ENCODE measurements at regions not wholly inside any gene's neighbourhood (a gene's known extent, or its start where the extent isn't known, plus 50 kb on each side); places are given as distances from the start of the nearest gene placed in this dataset.

- H3K4me3 ChIP-seq (replicated peaks; ENCODE audit: insufficient read depth, low read length): no peak overlapping the region
- H3K27ac ChIP-seq (replicated peaks): no peak overlapping the region
- TF ChIP-seq POLR2AphosphoS5 (IDR thresholded peaks at IDR 0.05; ENCODE audit: low read depth) (no peak), SPI1 (IDR thresholded peaks at IDR 0.05; ENCODE audit: borderline replicate concordance, low read depth) (no peak), REST (IDR thresholded peaks at IDR 0.05; ENCODE audit: insufficient replicate concordance, low read depth) (no peak), CTCF (IDR thresholded peaks at IDR 0.05; ENCODE audit: insufficient read depth, low read length) (no peak), GABPA (IDR thresholded peaks at IDR 0.05; ENCODE audit: low read depth) (no peak)
- no peaks in the 10 kb centered on the region for H3K27me3 ChIP-seq (ENCODE audit: insufficient read depth, poor library complexity, severe bottlenecking)
- DNase-seq (ENCODE audit: low read depth in 1 of 2, low spot score in 1 of 2): no peak
These were observed 128.7 kb downstream of the VAPA start for GRCh38 chr18:10042492-10042891.

- no peaks in the 10 kb centered on the region for H3K27me3 ChIP-seq (ENCODE audit: insufficient read depth, poor library complexity, severe bottlenecking)
- no peak overlapping the region for H3K4me3 ChIP-seq (replicated peaks; ENCODE audit: insufficient read depth, low read length)
- DNase-seq (ENCODE audit: low read depth in 1 of 2, low spot score in 1 of 2): no peak
- no peak overlapping the region for H3K27ac ChIP-seq (replicated peaks)
- TF ChIP-seq REST (IDR thresholded peaks at IDR 0.05; ENCODE audit: insufficient replicate concordance, low read depth): no peak
- no peak for TF ChIP-seq GABPA (IDR thresholded peaks at IDR 0.05; ENCODE audit: low read depth)
- TF ChIP-seq SPI1 (IDR thresholded peaks at IDR 0.05; ENCODE audit: borderline replicate concordance, low read depth): no peak
- TF ChIP-seq CTCF (IDR thresholded peaks at IDR 0.05; ENCODE audit: insufficient read depth, low read length): no peak
- no peak for TF ChIP-seq POLR2AphosphoS5 (IDR thresholded peaks at IDR 0.05; ENCODE audit: low read depth)
These were observed 130.2 kb downstream of the VAPA start for GRCh38 chr18:10044054-10044453.

GRCh38 chr18:10045296-10045891, 131.6 kb downstream of the VAPA start:
- H3K27ac ChIP-seq (replicated peaks): no peak overlapping the region
- H3K27me3 ChIP-seq (ENCODE audit: insufficient read depth, poor library complexity, severe bottlenecking): no peaks in the 10 kb centered on the region
- no peak overlapping the region for H3K4me3 ChIP-seq (replicated peaks; ENCODE audit: insufficient read depth, low read length)
- TF ChIP-seq POLR2AphosphoS5 (IDR thresholded peaks at IDR 0.05; ENCODE audit: low read depth) (no peak), GABPA (IDR thresholded peaks at IDR 0.05; ENCODE audit: low read depth) (no peak)
- DNase-seq (ENCODE audit: low read depth in 1 of 2, low spot score in 1 of 2): no peak

- TF ChIP-seq POLR2AphosphoS5 (IDR thresholded peaks at IDR 0.05; ENCODE audit: low read depth) (no peak), SPI1 (IDR thresholded peaks at IDR 0.05; ENCODE audit: borderline replicate concordance, low read depth) (no peak), CTCF (IDR thresholded peaks at IDR 0.05; ENCODE audit: insufficient read depth, low read length) (no peak), REST (IDR thresholded peaks at IDR 0.05; ENCODE audit: insufficient replicate concordance, low read depth) (no peak), GABPA (IDR thresholded peaks at IDR 0.05; ENCODE audit: low read depth) (no peak)
- no peak for DNase-seq (ENCODE audit: low read depth in 1 of 2, low spot score in 1 of 2)
- H3K27me3 ChIP-seq (ENCODE audit: insufficient read depth, poor library complexity, severe bottlenecking): peaks cover 2% of the 10 kb centered on the region
- H3K27ac ChIP-seq (replicated peaks): no peak overlapping the region
- H3K4me3 ChIP-seq (replicated peaks; ENCODE audit: insufficient read depth, low read length): no peak overlapping the region
These were observed 132.5 kb downstream of the VAPA start for GRCh38 chr18:10046178-10046807.

Measured in HL-60 (cell line).